ENCODE measurements at regions not wholly inside any gene's neighbourhood (a gene's known extent, or its start where the extent isn't known, plus 50 kb on each side); places are given as distances from the start of the nearest gene placed in this dataset.

- TF ChIP-seq, protein P1, sequence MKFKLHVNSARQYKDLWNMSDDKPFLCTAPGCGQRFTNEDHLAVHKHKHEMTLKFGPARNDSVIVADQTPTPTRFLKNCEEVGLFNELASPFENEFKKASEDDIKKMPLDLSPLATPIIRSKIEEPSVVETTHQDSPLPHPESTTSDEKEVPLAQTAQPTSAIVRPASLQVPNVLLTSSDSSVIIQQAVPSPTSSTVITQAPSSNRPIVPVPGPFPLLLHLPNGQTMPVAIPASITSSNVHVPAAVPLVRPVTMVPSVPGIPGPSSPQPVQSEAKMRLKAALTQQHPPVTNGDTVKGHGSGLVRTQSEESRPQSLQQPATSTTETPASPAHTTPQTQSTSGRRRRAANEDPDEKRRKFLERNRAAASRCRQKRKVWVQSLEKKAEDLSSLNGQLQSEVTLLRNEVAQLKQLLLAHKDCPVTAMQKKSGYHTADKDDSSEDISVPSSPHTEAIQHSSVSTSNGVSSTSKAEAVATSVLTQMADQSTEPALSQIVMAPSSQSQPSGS (IDR thresholded peaks at IDR 0.05; ENCODE audit: low read length), result no peak
- no peak for TF ChIP-seq POLR2A (IDR thresholded peaks at IDR 0.05; ENCODE audit: low read depth, low read length)
Observed at GRCh38 chr6:91659891-91660290, 1073.0 kb upstream of the MAP3K7 start (continued).

GRCh38 chr6:91654793-91655192 lies 1067.9 kb upstream of the MAP3K7 start:
- Histone ChIP-seq H3K27ac (ENCODE audit: control insufficient read depth, insufficient read depth) (no peak overlapping the region), H3K4me1 (ENCODE audit: control insufficient read depth, insufficient read depth, low read length) (no peaks in the 10 kb centered on the region), H3K79me2 (ENCODE audit: control insufficient read depth, insufficient read depth, low read length) (no peaks in the 10 kb centered on the region), H3K27me3 (replicated peaks in 1 of 2; ENCODE audit: control insufficient read depth in 2 of 2, insufficient read depth in 2 of 2, low read length in 1 of 2) (no peaks in the 10 kb centered on the region), H3K9ac (ENCODE audit: control insufficient read depth, insufficient read depth, low read length) (no peak overlapping the region), H3K4me3 (no peak overlapping the region), H2AFZ (ENCODE audit: control insufficient read depth, low read depth, low read length) (no peak overlapping the region), H4K20me1 (ENCODE audit: control insufficient read depth, insufficient read depth) (no peaks in the 10 kb centered on the region), H3K9me3 (replicated peaks; ENCODE audit: control insufficient read depth, insufficient read depth, low read length) (no peaks in the 10 kb centered on the region), H3K36me3 (ENCODE audit: control insufficient read depth in 2 of 2, insufficient read depth in 2 of 2, low read length in 1 of 2) (no peaks in the 10 kb centered on the region), H3K4me2 (ENCODE audit: control insufficient read depth, insufficient read depth) (no peak overlapping the region)
- BruUV-seq (replicated peaks), result no TSS peak
- intact Hi-C loops (cut with micrococcal nuclease; ENCODE audit: unreplicated experiment) (loop anchor here (5.0 kb wide), 1 partner anchor 167 kb away; no protein-coding TSS in a partner anchor), in situ Hi-C loops (cut with MboI) (no loop called here)
- CTCF ChIA-PET, result interaction anchor here (1.4 kb wide), 1 partner anchor 324 kb away, joined by 3 read pairs; no protein-coding TSS in a partner anchor
- RAD21 ChIA-PET (ENCODE audit: unreplicated experiment), result interaction anchor here (0.9 kb wide), 1 partner anchor 20 kb away, joined by 3 read pairs; no protein-coding TSS in a partner anchor
- no peak for DNase-seq (ENCODE audit: low read depth, low spot score)
- no peak for FAIRE-seq
- WGBS (ENCODE audit: insufficient coverage, insufficient replicate concordance, low lambda C conversion rate, missing lambda C conversion rate), result 28% methylated on average over 6 of the region's 6 CpGs
- ATAC-seq, result no peak
- POLR2A ChIA-PET, result interaction anchor here (1.4 kb wide), 1 partner anchor 17 kb away, joined by 3 read pairs; no protein-coding TSS in a partner anchor
- SMC1A ChIA-PET (ENCODE audit: uncharacterized antibody, unreplicated experiment), result interaction anchor here (0.8 to 1.3 kb wide), 3 partner anchors 12 to 17 kb away, joined by 3 to 7 read pairs (median 4); no protein-coding TSS in a partner anchor
- TF ChIP-seq BHLHE40 (IDR thresholded peaks at IDR 0.05; ENCODE audit: borderline replicate concordance in 1 of 2, low read depth in 2 of 2, low read length in 1 of 2) (no peak), NBN (IDR thresholded peaks at IDR 0.05) (no peak), IRF5 (IDR thresholded peaks at IDR 0.05; ENCODE audit: borderline replicate concordance) (no peak), EED (IDR thresholded peaks at IDR 0.05; ENCODE audit: low read depth) (no peak), POLR2AphosphoS5 (IDR thresholded peaks at IDR 0.05; ENCODE audit: low read length) (no peak), SREBF1 (IDR thresholded peaks at IDR 0.05; ENCODE audit: low read length) (no peak), SMARCA5 (IDR thresholded peaks at IDR 0.05) (no peak), NFXL1 (IDR thresholded peaks at IDR 0.05; ENCODE audit: borderline replicate concordance) (no peak), JUNB (IDR thresholded peaks at IDR 0.05) (no peak)
- TF ChIP-seq, protein P2, sequence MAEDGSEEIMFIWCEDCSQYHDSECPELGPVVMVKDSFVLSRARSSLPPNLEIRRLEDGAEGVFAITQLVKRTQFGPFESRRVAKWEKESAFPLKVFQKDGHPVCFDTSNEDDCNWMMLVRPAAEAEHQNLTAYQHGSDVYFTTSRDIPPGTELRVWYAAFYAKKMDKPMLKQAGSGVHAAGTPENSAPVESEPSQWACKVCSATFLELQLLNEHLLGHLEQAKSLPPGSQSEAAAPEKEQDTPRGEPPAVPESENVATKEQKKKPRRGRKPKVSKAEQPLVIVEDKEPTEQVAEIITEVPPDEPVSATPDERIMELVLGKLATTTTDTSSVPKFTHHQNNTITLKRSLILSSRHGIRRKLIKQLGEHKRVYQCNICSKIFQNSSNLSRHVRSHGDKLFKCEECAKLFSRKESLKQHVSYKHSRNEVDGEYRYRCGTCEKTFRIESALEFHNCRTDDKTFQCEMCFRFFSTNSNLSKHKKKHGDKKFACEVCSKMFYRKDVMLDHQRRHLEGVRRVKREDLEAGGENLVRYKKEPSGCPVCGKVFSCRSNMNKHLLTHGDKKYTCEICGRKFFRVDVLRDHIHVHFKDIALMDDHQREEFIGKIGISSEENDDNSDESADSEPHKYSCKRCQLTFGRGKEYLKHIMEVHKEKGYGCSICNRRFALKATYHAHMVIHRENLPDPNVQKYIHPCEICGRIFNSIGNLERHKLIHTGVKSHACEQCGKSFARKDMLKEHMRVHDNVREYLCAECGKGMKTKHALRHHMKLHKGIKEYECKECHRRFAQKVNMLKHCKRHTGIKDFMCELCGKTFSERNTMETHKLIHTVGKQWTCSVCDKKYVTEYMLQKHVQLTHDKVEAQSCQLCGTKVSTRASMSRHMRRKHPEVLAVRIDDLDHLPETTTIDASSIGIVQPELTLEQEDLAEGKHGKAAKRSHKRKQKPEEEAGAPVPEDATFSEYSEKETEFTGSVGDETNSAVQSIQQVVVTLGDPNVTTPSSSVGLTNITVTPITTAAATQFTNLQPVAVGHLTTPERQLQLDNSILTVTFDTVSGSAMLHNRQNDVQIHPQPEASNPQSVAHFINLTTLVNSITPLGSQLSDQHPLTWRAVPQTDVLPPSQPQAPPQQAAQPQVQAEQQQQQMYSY (CRISPR knock-in tag; IDR thresholded peaks at IDR 0.05), result no peak
- TF ChIP-seq, protein P3, sequence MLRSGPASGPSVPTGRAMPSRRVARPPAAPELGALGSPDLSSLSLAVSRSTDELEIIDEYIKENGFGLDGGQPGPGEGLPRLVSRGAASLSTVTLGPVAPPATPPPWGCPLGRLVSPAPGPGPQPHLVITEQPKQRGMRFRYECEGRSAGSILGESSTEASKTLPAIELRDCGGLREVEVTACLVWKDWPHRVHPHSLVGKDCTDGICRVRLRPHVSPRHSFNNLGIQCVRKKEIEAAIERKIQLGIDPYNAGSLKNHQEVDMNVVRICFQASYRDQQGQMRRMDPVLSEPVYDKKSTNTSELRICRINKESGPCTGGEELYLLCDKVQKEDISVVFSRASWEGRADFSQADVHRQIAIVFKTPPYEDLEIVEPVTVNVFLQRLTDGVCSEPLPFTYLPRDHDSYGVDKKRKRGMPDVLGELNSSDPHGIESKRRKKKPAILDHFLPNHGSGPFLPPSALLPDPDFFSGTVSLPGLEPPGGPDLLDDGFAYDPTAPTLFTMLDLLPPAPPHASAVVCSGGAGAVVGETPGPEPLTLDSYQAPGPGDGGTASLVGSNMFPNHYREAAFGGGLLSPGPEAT (IDR thresholded peaks at IDR 0.05; ENCODE audit: low read depth), result no peak

Measured in GM12878 (cell line).